ENCODE measurements at regions not wholly inside any gene's neighbourhood (a gene's known extent, or its start where the extent isn't known, plus 50 kb on each side); places are given as distances from the start of the nearest gene placed in this dataset.

GRCh38 chr3:188993181-188993580 lies 178.6 kb upstream of the TPRG1 start:
- Mint-ChIP-seq H3K9me3 (peaks cover 4% of the 10 kb centered on the region; the same call in 1 of the 2 replicates), H3K27me3 (ENCODE audit: low read depth) (no peaks in the 10 kb centered on the region), H3K27ac (no peak overlapping the region), H3K36me3 (no peaks in the 10 kb centered on the region), H3K4me3 (no peak overlapping the region), H3K4me1 (no peaks in the 10 kb centered on the region)
- DNase-seq (ENCODE audit: low spot score) (no peak), ATAC-seq (no peak)
- POLR2A ChIA-PET, result interaction anchor here (0.6 kb wide), 1 partner anchor 165 kb away, joined by 3 read pairs; no protein-coding TSS in a partner anchor
- CTCF ChIA-PET, result no interaction called here
- TF ChIP-seq E2F4 (CRISPR knock-in tag; IDR thresholded peaks at IDR 0.05; ENCODE audit: borderline replicate concordance, low read depth) (no peak), ZNF263 (CRISPR knock-in tag; IDR thresholded peaks at IDR 0.05; ENCODE audit: low read depth) (no peak), ERG (CRISPR knock-in tag; IDR thresholded peaks at IDR 0.05) (no peak), SMAD4 (CRISPR knock-in tag; IDR thresholded peaks at IDR 0.05) (no peak), ZNF425 (CRISPR knock-in tag; conservative IDR thresholded peaks at IDR 0.05) (no peak), ZNF396 (CRISPR knock-in tag; IDR thresholded peaks at IDR 0.05; ENCODE audit: borderline replicate concordance) (no peak), PRDM15 (CRISPR knock-in tag; IDR thresholded peaks at IDR 0.05) (no peak)

- Mint-ChIP-seq H3K4me3 (no peak overlapping the region), H3K27me3 (ENCODE audit: low read depth) (no peaks in the 10 kb centered on the region), H3K9me3 (no peaks in the 10 kb centered on the region), H3K27ac (no peak overlapping the region), H3K4me1 (no peaks in the 10 kb centered on the region), H3K36me3 (no peaks in the 10 kb centered on the region)
- ATAC-seq (no peak), DNase-seq (ENCODE audit: low spot score) (no peak)
- ChIA-PET CTCF (no interaction called here), POLR2A (no interaction called here)
- no peak for TF ChIP-seq TEAD4 (CRISPR knock-in tag; IDR thresholded peaks at IDR 0.05)
- no peak for TF ChIP-seq HMGXB4 (CRISPR knock-in tag; IDR thresholded peaks at IDR 0.05)
- TF ChIP-seq FOXJ3 (CRISPR knock-in tag; IDR thresholded peaks at IDR 0.05; ENCODE audit: borderline replicate concordance), result no peak
- TF ChIP-seq ZNF425 (CRISPR knock-in tag; conservative IDR thresholded peaks at IDR 0.05), result no peak
- TF ChIP-seq PRDM15 (CRISPR knock-in tag; IDR thresholded peaks at IDR 0.05), result no peak
- no peak for TF ChIP-seq ZNF671 (CRISPR knock-in tag; IDR thresholded peaks at IDR 0.05)
- TF ChIP-seq ZNF263 (CRISPR knock-in tag; IDR thresholded peaks at IDR 0.05; ENCODE audit: low read depth), result no peak
Measured at GRCh38 chr3:189001559-189001958, 170.2 kb upstream of the TPRG1 start.

Measured in WTC11 (cell line).